ENCODE measurements at regions not wholly inside any gene's neighbourhood (a gene's known extent, or its start where the extent isn't known, plus 50 kb on each side); places are given as distances from the start of the nearest gene placed in this dataset.

DNA sequence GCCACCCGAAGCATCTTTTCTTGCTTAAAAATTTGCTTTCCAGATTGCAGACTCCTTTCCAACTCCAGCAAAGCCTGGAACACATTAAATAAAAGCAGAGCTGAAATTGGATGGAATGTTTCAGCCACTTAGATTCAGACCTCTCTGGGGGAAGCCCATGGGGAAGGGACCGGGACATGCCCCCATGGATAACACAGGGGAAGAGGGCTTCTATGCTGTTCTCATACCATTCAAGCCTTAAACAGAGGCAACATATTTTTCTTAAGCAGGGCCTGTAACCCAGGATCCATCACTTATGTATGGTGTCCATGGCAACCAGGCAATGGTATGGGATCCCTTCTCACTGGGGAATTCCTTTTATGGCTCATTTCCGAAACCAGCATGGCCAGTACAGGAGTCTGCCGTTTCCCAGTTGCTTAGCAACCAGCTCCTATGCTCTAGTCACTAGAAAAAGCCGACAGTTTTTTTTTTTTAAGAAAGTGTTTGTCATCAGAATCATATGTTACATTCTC, 62.0 kb upstream of the MARCHF10 start:
- Histone ChIP-seq H3K36me3 (no peaks in the 10 kb centered on the region), H3K27me3 (0 out of 2 replicates have a peak, but pooled peaks cover 3% of the 10 kb centered on the region), H3K4me1 (no peaks in the 10 kb centered on the region), H3K9me3 (replicated peaks) (0 out of 2 replicates have a peak, but pooled peaks cover 2% of the 10 kb centered on the region), H3K27ac (no peak overlapping the region), H3K4me3 (no peak overlapping the region)
- peak; percentile 18 to 46 for DNase-seq

DNA sequence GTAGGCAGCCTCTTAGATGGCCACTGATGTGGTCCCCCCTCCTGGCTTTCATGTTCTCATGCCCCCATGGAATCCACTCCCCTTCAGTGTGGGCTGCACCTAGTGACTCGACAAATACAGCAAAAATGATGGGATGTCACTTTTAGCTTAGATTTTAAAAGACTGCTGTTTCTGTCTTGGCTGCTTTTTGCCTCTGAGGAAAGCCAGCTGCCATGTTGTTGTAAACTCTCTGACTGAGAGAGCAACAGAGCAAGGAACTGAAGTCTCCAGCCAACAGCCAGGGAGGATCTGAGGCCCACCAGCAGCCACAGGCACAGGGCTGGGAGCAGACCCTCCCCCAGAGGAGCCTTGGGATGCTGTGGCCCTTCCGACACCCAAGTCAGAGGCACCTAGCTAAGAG, 60.6 kb upstream of the MARCHF10 start:
- H3K4me1 ChIP-seq = no peaks in the 10 kb centered on the region

DNA sequence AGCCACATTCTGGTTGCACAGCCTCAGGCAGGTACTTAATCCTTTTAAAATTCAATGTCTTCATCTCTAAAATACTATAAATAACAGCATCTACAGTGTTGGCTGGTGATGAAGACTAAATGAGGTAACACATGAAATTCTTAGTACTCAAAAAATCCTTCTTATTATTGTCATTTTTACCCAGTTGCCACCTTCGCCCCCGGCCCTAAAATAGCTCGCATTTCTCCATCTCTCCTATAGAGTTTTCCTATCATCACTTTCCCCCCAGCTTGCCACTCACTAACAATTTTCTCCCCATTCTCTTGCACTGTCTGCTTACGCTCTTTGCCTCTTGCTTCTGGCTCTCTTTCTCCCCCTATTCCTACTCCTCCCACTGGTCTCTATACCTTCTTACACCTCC, 59.9 kb upstream of the MARCHF10 start:
- Histone ChIP-seq H3K27ac (no peak overlapping the region), H3K4me1 (no peaks in the 10 kb centered on the region), H3K9me3 (replicated peaks) (no peaks in the 10 kb centered on the region; the same call in 1 of the 2 replicates), H3K27me3 (0 out of 2 replicates have a peak, but pooled peaks cover 5% of the 10 kb centered on the region), H3K36me3 (no peaks in the 10 kb centered on the region), H3K4me3 (no peak overlapping the region)
- no peak for DNase-seq

More for the DNA sequence above, 60.6 kb upstream of the MARCHF10 start:
- Histone ChIP-seq H3K4me3 (no peak overlapping the region), H3K36me3 (no peaks in the 10 kb centered on the region), H3K27me3 (0 out of 2 replicates have a peak, but pooled peaks cover 5% of the 10 kb centered on the region), H3K9me3 (replicated peaks) (peaks cover 1% of the 10 kb centered on the region; the same call in 1 of the 2 replicates), H3K27ac (no peak overlapping the region)
- DNase-seq = no peak

DNA sequence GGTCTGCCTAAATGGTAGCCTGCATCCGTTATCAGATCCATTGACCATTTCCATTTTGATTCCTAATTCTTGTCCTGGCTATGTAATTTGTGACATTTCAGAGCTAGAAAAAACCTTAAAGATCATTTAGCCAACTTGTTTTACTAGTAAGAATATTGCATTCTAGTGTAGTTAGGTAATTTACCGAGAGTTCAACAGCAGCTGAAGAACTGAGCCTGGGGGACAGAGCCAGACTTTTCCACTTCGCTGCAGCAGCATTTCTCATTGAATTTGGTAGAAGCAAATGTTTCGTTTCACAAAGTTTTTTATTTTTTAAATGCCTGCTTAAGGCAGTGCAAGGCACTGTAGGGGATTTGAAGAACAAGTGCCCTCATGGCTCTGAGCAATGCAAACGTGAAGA, 59.2 kb upstream of the MARCHF10 start:
- DNase-seq = no peak
- H3K27ac ChIP-seq = no peak overlapping the region
- H3K9me3 ChIP-seq (replicated peaks) = no peaks in the 10 kb centered on the region; the same call in 1 of the 2 replicates
- no peak overlapping the region for H3K4me3 ChIP-seq
- 0 out of 2 replicates have a peak, but pooled peaks cover 5% of the 10 kb centered on the region for H3K27me3 ChIP-seq
- H3K4me1 ChIP-seq = no peaks in the 10 kb centered on the region
- no peaks in the 10 kb centered on the region for H3K36me3 ChIP-seq

DNA sequence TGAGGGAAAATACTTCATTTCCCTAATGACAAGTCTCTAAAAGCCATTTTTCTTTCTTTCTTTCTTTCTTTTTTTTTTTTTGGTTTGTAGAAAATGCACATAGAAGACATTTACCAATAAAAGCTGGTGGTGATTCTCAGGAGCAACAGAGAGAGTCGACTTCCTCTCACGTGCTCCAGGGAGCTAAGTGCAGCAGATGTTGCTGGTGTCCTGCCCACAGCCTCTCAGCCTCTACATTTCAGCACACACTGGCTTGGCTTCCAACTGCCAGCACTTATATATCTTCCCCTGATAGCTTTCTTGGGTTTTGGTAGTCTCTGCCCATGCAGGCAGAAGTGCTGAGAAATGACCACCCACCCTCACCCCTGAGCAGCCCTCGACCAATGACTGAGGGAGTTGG, 58.4 kb upstream of the MARCHF10 start:
- no peaks in the 10 kb centered on the region for H3K36me3 ChIP-seq
- H3K9me3 ChIP-seq (replicated peaks) = no peaks in the 10 kb centered on the region; the same call in 1 of the 2 replicates
- no peak overlapping the region for H3K4me3 ChIP-seq
- H3K27me3 ChIP-seq = 0 out of 2 replicates have a peak, but pooled peaks cover 5% of the 10 kb centered on the region
- DNase-seq = no peak
- no peak overlapping the region for H3K27ac ChIP-seq
- no peaks in the 10 kb centered on the region for H3K4me1 ChIP-seq

DNA sequence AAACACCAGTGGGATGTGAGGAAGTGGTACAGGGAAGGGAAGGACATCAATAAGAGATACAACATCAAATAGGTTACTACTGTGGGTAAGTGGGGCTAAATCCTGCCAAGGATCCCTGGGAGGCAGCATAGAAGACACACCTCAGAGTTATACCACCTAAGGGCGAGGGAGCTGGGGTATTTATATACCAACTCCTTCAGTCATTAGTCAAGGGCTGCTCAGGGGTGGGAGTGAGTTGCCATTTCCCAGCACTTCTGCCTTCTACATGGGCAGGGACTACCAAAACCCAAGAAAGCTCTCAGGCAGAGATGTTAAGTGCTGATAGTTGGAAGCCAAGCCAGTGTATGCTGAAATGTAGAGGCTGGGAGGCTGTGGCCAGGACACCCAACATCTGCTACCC, 57.5 kb upstream of the MARCHF10 start:
- no peak overlapping the region for H3K27ac ChIP-seq
- H3K4me3 ChIP-seq = no peak overlapping the region
- peaks cover 2% of the 10 kb centered on the region; the same call in 1 of the 2 replicates for H3K4me1 ChIP-seq
- H3K27me3 ChIP-seq = 0 out of 2 replicates have a peak, but pooled peaks cover 5% of the 10 kb centered on the region
- H3K9me3 ChIP-seq (replicated peaks) = no peaks in the 10 kb centered on the region; the same call in 1 of the 2 replicates
- no peak for DNase-seq
- H3K36me3 ChIP-seq = no peaks in the 10 kb centered on the region

DNA sequence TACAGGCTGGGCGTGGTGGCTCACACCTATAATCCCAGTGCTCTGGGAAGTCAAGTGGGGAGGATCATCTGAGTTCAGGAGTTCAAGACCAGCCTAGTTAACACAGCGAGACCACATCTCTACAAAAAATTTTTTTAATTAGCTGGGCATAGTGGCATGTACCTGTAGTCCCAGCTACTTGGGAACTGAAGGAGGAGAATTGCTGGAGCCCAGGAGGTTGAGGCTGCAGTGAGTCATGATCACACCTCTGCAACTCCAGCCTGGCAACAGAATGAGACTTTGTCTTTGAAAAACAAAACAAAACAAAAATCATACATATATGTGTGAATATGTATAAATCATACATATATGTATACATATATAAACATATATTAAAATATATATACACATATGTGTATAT, 54.1 kb upstream of the MARCHF10 start:
- no peak for DNase-seq
- H3K36me3 ChIP-seq = no peaks in the 10 kb centered on the region
- no peak overlapping the region for H3K27ac ChIP-seq
- no peaks in the 10 kb centered on the region; the same call in 1 of the 2 replicates for H3K9me3 ChIP-seq (replicated peaks)
- no peak overlapping the region for H3K4me3 ChIP-seq
- H3K4me1 ChIP-seq = peaks cover 2% of the 10 kb centered on the region; the same call in 1 of the 2 replicates
- H3K27me3 ChIP-seq = 0 out of 2 replicates have a peak, but pooled peaks cover 5% of the 10 kb centered on the region

DNA sequence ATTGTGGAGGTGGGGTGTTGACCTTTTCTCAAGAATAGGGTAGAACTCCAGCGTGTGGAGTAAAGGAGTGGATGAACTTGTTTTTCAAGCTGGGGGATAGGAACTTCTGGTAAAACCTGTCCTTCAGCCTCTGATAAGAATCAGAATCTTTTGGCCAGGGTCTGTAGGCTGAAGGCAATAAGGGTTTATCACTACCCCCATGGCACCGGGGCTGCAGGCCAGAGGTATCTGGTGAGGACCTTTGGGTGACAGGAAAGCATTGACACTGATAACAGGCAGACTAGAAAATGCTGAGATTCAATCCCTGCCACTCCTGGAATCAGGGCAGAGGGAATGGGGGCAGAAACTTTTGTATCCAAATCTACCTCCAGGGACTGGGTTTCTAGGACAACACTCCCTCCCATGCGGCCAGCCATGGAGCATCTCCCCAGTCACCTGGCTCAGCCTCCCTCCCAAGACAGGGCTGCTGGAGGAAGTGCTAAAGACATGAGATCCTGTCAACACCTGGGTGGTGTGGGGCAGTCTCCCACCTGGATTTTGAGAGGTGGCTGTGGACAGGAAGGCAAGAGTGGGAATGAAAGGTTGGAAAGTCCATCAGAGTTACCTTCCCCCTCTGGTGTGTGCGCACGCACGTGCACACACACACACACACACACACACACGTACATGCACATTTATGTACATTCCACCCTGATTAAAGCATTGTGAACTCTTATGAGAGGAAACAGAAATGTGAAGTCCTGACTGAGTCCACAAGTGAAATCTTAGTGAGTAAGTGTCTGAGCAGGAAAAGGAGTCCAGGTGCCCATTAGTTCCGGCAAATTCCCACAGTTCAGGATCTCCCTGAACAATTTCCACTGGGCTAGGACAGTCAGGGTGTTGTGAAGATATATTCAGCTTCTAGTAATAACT, 53.1 kb upstream of the MARCHF10 start:
- H3K27me3 ChIP-seq = 0 out of 2 replicates have a peak, but pooled peaks cover 5% of the 10 kb centered on the region
- no peaks in the 10 kb centered on the region; the same call in 1 of the 2 replicates for H3K9me3 ChIP-seq (replicated peaks)
- DNase-seq = peak in 1 of 2 experiments; percentile 28
- H3K4me1 ChIP-seq = peaks cover 2% of the 10 kb centered on the region; the same call in 1 of the 2 replicates
- H3K27ac ChIP-seq = no peak overlapping the region
- no peaks in the 10 kb centered on the region for H3K36me3 ChIP-seq
- H3K4me3 ChIP-seq = no peak overlapping the region

DNA sequence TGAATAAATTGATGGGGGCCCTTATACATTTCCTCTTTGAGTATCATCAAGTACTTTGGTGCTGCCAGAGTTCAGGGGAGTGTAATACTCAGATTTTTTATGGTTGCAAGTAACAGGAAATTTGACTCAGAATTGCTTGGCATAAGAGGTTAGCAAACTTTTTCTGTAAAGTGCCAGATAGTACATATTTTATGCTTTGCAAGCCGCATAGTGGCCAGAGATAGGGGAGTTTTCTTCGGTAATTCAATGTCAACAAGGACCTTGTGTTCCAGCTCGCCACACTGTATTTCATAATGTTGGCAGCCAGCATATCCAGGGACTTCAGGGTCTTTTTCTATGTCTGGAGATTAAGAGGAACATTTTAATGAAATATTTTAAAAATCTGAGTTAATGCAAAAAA, 51.0 kb upstream of the MARCHF10 start:
- no peaks in the 10 kb centered on the region for H3K36me3 ChIP-seq
- DNase-seq = no peak
- H3K4me1 ChIP-seq = peaks cover 2% of the 10 kb centered on the region; the same call in 1 of the 2 replicates
- H3K27ac ChIP-seq = no peak overlapping the region
- H3K9me3 ChIP-seq (replicated peaks) = no peaks in the 10 kb centered on the region
- 0 out of 2 replicates have a peak, but pooled peaks cover under 1% of the 10 kb centered on the region for H3K27me3 ChIP-seq
- no peak overlapping the region for H3K4me3 ChIP-seq
